ENCODE measurements at regions not wholly inside any gene's neighbourhood (a gene's known extent, or its start where the extent isn't known, plus 50 kb on each side); places are given as distances from the start of the nearest gene placed in this dataset.

- no peak for DNase-seq
Observed at GRCh38 chr16:6364846-6365245, 967.8 kb upstream of the RBFOX1 start.

GRCh38 chr16:6363896-6364607 is 968.6 kb upstream of the RBFOX1 start:
- DNase-seq = no peak

DNA sequence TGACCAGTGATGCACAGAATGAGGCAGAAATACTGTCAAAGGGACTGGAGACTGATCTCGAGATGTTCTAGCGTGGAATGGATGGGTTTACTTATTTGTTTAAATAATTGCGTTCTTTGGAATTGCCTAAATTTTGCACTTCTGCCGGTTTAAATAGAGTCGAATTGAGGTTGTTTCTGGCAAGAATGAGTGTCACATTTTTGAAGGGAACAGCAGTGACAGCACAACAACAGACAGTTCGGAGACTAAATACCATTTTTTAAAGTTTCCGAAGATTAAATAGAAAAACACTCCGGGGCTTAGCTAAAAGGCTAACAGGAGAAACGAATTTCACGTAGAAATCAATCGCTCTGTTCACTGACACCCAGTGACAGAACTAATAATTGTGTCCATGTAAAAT is 969.2 kb upstream of the RBFOX1 start:
- DNase-seq = no peak

- no peak for DNase-seq
Observed at GRCh38 chr16:6362321-6362720, 970.3 kb upstream of the RBFOX1 start.

DNA sequence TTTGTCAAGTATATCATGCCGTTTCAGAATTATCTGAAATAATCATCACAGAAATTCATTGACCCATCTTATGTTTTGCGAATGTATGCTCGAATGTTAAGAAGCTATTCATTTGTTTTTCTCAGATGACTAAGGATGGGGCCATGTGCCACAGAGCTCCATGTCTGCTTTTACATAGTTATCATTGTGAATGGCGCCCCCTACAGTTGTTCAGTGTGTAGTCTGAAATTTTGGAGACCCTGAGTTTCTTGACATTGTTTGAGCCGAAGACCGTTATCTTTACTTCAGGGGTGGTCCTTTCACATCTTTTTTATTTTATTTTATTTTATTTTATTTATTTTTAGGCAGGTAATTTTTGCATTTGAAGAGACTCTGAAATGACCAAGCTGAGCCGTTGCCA is 972.0 kb upstream of the RBFOX1 start:
- no peak for DNase-seq

DNA sequence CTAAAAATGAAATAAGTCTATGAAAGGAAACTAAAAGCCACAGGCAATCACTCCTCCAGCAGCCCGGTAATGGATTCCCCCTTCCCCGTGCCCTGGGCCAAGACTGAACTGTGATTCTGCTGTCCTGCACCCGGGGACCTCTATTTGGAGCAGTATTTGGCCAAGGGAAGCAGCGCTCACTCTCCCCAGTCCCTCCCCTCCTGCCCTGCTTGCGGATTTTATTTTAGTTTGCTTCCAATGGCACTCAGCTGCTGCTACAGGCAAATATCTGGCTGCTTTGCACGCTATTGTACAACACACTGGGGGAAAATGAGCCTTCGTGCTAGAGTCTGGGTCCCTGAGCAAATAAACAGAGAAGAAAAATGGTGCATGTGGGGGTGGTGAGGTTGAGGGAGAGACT is 975.7 kb upstream of the RBFOX1 start:
- no peak for DNase-seq

DNA sequence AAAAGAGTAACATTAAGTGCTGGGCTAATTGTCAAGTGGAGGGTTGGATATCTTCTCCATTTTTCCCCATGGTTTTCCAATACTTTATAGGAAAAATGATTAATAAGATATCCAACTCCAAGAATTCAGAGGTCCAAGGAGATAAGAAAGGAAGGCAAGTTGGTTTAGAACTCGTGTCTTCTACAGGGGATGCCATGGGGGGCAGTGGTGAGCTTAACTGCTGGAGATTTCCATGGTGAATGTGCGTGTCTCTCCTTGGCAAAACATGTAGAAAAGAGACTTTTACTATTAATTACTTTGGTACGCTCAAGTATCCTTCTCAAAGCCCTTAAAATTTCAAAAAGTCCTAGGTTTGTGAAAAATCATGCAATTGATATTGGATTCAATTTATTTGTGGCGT is 982.9 kb upstream of the RBFOX1 start:
- no peak for DNase-seq

GRCh38 chr16:6345090-6345489 is 987.6 kb upstream of the RBFOX1 start:
- no peak for DNase-seq

DNA sequence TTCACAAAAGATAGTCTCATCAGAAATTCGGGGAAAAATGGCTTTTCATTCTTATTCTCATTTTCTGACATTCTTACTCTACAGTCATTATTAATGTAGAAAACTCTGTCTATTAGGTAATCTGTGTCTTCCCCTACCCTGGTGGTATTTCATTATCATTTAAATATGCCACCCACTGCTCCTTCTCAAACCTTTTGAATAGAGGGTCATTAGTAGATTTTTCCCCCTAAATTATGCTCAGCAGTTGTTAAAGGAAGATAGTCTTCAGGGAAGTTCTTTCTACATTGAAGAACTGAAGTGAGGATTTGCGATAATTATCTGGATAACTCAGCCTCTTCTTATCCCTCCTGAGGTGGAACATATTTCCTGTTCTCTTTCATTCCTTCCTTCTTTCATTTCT is 989.5 kb upstream of the RBFOX1 start:
- DNase-seq = no peak

- no peak for DNase-seq
Observed at GRCh38 chr16:6341981-6342380, 990.7 kb upstream of the RBFOX1 start.

GRCh38 chr16:6335072-6335471 is 997.6 kb upstream of the RBFOX1 start:
- no peak for DNase-seq

DNA sequence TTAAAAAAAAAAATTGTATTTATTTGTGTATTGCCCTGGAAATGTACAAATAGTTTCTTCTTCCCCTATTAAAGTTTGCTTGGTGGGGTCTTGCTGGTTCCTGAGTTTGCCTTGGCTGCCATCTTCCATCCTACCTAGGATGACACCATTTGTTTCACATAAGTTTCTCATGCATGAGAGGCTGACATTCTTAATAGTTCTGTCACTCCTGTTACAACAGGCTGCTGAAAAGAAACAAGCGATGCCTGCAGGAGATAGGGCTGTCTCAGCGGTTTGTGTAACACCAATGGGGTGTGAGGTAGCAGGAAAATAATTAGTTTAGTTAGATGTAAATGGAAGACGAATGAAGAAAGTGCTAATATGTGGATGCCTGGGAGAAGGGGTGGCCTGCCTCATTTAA is 1000.9 kb upstream of the RBFOX1 start:
- no peak for DNase-seq

DNA sequence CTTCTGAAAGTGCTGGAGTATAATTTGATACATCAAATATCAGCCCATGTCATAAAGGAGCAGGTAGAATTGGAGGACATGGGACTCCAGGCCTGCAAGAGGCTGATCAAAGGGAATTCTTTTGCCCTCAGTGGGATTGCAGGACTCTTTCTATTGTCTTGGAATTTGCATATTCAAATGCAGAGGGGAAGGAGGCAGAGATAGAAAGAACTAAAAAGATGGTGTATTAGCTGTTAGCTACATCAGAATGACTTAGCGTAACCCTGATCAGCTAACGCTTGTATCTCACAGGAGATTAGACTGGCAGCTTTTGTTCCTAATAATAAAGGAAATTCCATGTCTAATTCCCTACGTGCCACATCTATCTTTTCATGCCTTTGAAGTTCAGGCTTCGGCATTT is 1014.7 kb upstream of the RBFOX1 start:
- DNase-seq = no peak

- no peak for DNase-seq
Observed at GRCh38 chr16:6309271-6309670, 1023.4 kb upstream of the RBFOX1 start.

DNA sequence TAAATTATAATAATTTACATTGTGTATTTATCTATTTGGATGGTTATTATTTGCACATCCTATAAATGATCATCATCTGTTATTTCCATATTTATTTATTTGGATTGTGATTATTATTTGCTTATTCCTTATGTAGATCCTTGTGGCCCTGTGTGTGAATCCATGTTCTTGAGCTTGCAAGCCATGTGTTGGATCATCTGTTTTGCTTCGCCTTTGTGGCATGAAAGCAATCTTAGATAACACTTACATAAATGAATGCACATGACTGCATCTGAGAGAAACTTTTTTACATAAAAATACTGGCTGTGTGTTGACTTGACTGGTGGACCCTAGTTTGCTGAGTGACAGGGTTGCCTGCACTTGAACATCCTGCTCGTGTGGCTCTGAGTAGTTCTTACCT is 1024.5 kb upstream of the RBFOX1 start:
- DNase-seq = no peak

GRCh38 chr16:6300523-6300922 is 1032.1 kb upstream of the RBFOX1 start:
- DNase-seq = no peak

DNA sequence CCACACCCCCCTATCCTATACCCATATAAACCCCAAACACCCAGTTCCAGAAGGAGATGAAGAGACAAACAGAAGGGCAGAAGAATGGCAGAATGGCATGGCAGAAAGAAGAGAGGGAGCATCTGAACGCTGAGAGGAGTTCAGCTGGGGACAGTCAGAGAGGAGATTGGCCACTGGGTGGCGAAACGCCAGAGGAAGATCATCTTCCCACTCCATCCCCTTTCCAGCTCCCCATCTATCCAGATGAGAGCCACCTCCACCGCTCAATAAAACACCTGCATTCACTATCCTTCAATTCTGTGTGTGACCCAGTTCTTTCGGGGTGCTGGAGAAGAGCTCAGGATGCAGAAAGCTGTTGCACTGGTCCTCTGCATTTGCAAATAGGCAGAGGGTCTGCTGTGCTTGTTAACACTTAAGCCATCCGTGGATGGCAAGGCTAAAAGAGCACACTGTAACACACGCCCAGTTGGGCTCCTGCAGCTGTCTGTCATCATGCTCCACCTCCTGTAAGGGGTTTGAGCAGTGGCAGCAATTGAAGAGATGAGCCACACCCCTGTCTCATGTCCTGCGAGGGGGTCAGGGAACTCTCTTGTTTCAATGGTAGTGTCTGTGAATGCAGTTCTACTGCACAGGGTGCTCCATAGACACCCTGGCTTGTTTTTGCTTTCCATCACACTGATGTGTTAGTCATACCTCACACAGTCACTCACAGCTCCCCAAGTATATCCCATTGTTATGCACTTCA is 1034.8 kb upstream of the RBFOX1 start:
- DNase-seq = no peak

DNA sequence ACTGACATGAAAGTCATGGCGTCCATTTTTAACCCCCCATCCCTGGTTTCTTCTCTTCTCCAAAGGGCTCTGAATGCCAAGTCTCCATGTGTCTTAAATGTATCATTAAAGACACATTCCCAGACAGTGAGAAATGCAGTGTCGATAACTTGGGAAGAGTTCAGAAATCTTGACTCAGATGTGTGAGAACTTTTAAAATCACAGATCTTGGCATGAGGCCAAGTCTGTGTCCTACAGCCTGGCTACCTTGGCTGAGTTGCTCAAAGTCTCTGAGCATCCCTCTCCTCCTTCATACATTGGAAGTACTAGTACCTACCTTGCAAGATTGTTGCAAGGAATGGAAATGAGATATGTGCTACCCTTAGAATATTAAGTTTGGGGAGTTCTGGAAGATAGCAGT is 1046.5 kb upstream of the RBFOX1 start:
- DNase-seq = no peak

GRCh38 chr16:6284731-6285130 is 1047.9 kb upstream of the RBFOX1 start:
- DNase-seq = no peak

DNA sequence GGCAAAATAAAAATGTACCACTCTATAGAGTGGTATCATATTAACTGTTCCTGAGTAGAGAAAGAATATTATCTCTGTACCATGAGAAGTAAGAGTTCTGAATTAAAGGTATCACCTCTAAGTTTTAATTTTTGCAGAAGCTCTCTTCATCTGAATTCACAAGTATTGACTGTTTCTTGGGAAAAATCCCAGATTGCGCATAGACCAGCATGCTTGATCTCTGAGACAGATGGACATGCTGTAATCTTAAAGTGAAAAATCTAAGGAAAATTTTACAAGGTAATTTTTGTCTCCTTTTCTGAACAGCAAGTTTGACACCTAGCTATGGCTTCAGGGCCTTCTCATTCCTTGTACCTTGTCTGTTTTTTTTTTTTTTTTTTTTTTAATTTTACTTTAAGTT is 1050.7 kb upstream of the RBFOX1 start:
- no peak for DNase-seq

- no peak for DNase-seq
Observed at GRCh38 chr16:6281274-6281673, 1051.4 kb upstream of the RBFOX1 start.

GRCh38 chr16:6280055-6280454 is 1052.6 kb upstream of the RBFOX1 start:
- DNase-seq = no peak

- no peak for DNase-seq
Observed at GRCh38 chr16:6279286-6279685, 1053.4 kb upstream of the RBFOX1 start.

GRCh38 chr16:6274351-6274750 is 1058.3 kb upstream of the RBFOX1 start:
- no peak for DNase-seq
